Ureter (tissue), 1 donor: ENCODE measurements at regions not wholly inside any gene's neighbourhood (a gene's known extent, or its start where the extent isn't known, plus 50 kb on each side); places are given as distances from the start of the nearest gene placed in this dataset.

Experiments used
- DNase-seq: peaks from one replicate; pipeline ENCODE4 v3.0.0-alpha.2; 2020; ENCODE audit warnings: low spot score
- donor health status: DM: yes; HTN: yes; CAD: no.

- no peak for DNase-seq
Observed at GRCh38 chr2:43055086-43055912, 171.1 kb downstream of the ZFP36L2 start.

GRCh38 chr2:43054367-43054766 is 172.0 kb downstream of the ZFP36L2 start:
- no peak for DNase-seq

GRCh38 chr2:43052944-43053306 is 173.5 kb downstream of the ZFP36L2 start:
- no peak for DNase-seq

GRCh38 chr2:43052204-43052943 is 174.0 kb downstream of the ZFP36L2 start:
- no peak for DNase-seq

- no peak for DNase-seq
Observed at GRCh38 chr2:43051338-43051737, 175.1 kb downstream of the ZFP36L2 start.

GRCh38 chr2:43050866-43051265 is 175.5 kb downstream of the ZFP36L2 start:
- DNase-seq: no peak

GRCh38 chr2:43049836-43050801 is 176.3 kb downstream of the ZFP36L2 start:
- no peak for DNase-seq

- no peak for DNase-seq
Observed at GRCh38 chr2:43047187-43047780, 179.1 kb downstream of the ZFP36L2 start.

- DNase-seq: no peak
Observed at GRCh38 chr2:43045866-43046265, 180.5 kb downstream of the ZFP36L2 start.

GRCh38 chr2:43044093-43044681 is 182.2 kb downstream of the ZFP36L2 start:
- no peak for DNase-seq

GRCh38 chr2:43043553-43043870 is 182.9 kb downstream of the ZFP36L2 start:
- DNase-seq: no peak

- DNase-seq: peak; percentile 74
Observed at GRCh38 chr2:43041661-43042360, 184.6 kb downstream of the ZFP36L2 start.

GRCh38 chr2:43041173-43041591 is 185.2 kb downstream of the ZFP36L2 start:
- DNase-seq: no peak

- no peak for DNase-seq
Observed at GRCh38 chr2:43040084-43040854, 186.1 kb downstream of the ZFP36L2 start.

- no peak for DNase-seq
Observed at GRCh38 chr2:43039376-43040080, 186.9 kb downstream of the ZFP36L2 start.

- DNase-seq: no peak
Observed at GRCh38 chr2:43038696-43039094, 187.7 kb downstream of the ZFP36L2 start.

- no peak for DNase-seq
Observed at GRCh38 chr2:43038034-43038695, 188.2 kb downstream of the ZFP36L2 start.

GRCh38 chr2:43035922-43036321 is 190.5 kb downstream of the ZFP36L2 start:
- DNase-seq: no peak

GRCh38 chr2:43034921-43035320 is 191.5 kb downstream of the ZFP36L2 start:
- no peak for DNase-seq
